ENCODE measurements at regions not wholly inside any gene's neighbourhood (a gene's known extent, or its start where the extent isn't known, plus 50 kb on each side); places are given as distances from the start of the nearest gene placed in this dataset.
"Not testable (repeated sequence)": the region's sequence is repeated elsewhere in the genome, so short reads cannot be mapped to it uniquely, and the experiment has no call there.

DNA sequence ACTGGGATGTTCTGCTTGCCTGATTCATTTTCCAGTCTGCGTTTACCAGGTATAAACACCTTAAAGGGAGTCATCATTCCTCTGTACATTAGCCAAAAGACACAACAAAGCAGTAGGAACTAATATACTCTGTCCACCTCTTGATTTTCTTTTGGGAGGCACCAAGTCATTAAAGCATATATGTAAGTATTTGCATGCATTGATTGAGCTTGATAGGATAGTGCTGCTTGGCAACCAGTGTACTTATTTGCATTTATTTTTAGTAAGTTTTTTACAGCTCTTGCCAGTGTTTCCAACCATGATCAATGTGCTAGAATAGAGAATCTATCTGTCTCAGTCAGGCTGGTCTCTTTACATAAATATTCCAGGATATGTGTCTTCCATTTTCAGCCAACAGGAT is 353.3 kb upstream of the SEMA3C start:
- H3K4me3 ChIP-seq (ENCODE audit: low read depth, low read length): no peak overlapping the region
- TF ChIP-seq, protein P1, sequence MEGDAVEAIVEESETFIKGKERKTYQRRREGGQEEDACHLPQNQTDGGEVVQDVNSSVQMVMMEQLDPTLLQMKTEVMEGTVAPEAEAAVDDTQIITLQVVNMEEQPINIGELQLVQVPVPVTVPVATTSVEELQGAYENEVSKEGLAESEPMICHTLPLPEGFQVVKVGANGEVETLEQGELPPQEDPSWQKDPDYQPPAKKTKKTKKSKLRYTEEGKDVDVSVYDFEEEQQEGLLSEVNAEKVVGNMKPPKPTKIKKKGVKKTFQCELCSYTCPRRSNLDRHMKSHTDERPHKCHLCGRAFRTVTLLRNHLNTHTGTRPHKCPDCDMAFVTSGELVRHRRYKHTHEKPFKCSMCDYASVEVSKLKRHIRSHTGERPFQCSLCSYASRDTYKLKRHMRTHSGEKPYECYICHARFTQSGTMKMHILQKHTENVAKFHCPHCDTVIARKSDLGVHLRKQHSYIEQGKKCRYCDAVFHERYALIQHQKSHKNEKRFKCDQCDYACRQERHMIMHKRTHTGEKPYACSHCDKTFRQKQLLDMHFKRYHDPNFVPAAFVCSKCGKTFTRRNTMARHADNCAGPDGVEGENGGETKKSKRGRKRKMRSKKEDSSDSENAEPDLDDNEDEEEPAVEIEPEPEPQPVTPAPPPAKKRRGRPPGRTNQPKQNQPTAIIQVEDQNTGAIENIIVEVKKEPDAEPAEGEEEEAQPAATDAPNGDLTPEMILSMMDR (IDR thresholded peaks at IDR 0.05; ENCODE audit: insufficient read depth, low read length): no peak
- no peak for DNase-seq (ENCODE audit: low read depth)

DNA sequence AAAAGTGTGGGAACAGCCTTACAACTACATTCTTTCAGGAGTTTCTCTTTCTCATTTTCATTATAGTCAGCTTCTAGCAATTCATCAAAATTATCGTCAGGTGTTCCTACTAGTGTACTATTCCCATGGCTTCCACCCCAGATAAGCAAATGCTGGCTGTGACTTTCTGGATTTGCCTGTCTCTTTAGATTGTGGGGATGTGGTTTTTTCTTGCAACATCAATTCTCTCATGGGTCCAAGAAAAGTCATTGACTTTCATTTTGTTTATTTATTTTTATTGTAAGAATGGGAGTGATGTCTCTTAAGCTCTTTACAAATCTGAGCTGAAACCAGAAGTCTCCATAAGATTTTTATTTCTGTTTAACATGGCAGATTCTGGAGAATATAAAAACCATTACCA is 349.7 kb upstream of the SEMA3C start:
- TF ChIP-seq, protein P1 (IDR thresholded peaks at IDR 0.05; ENCODE audit: insufficient read depth, low read length): no peak
- peak; percentile 63 for DNase-seq (ENCODE audit: low read depth)
- H3K4me3 ChIP-seq (ENCODE audit: low read depth, low read length): no peak overlapping the region

DNA sequence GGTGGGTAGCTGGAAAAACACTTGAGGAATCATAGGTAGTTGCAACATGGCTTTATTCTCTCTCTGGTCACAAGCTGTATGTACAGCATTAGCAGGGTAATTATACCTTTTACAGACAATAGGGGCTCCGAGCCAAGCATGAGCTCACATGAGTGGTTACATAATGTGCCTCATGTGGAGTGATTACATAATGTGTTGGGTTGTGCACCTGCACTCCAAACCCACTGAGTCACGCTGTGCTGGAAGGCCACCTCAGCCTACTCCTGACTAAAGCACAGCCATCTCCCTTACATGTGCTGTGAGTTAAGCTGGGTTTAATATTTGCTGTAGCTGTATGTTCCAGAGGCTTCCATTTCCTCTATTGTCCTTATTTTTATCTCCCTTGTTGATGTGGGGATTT is 348.7 kb upstream of the SEMA3C start:
- TF ChIP-seq, protein P1 (IDR thresholded peaks at IDR 0.05; ENCODE audit: insufficient read depth, low read length): no peak
- no peak overlapping the region for H3K4me3 ChIP-seq (ENCODE audit: low read depth, low read length)
- peak; percentile 42 for DNase-seq (ENCODE audit: low read depth)

DNA sequence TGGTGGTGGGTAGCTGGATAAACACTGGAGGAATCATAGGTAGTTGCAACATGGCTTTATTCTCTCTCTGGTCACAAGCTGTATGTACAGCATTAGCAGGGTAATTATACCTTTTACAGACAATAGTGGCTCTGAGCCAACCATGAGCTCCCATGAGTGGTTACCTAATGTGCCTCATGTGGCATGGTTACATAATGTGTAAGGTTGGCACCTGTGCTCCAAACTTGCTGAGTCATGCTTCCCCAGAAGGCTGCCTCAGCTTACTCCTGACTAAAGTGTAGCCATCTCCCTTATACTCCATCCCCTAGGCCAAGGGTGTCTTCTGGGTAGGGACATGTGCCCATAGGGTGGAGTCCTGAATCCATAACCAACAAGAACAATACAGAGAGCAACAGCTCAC is 345.3 kb upstream of the SEMA3C start:
- TF ChIP-seq, protein P1 (IDR thresholded peaks at IDR 0.05; ENCODE audit: insufficient read depth, low read length): no peak
- DNase-seq (ENCODE audit: low read depth): no peak

DNA sequence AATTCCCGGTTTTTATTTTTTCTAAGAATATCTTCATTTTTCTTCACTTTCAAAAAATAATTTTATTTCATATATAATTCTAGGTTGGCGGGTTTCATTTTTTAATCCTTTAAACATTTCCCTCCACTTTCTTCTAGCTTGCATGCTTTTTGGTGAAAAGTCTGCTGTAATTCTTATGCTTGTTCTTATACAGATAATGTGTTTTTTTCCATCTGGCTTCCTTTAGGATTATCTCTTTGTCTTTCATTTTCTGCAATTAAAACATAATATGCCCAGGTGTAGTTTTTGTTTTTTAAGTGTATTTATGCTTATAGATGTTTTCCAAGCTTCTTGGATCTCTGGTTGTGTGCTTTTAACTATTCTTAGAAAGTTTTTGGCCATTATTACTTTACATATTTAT is 341.3 kb upstream of the SEMA3C start:
- H3K4me3 ChIP-seq (ENCODE audit: low read depth, low read length): no peak overlapping the region
- no peak for DNase-seq (ENCODE audit: low read depth)
- TF ChIP-seq, protein P1 (IDR thresholded peaks at IDR 0.05; ENCODE audit: insufficient read depth, low read length): no peak

More for the DNA sequence above, 345.3 kb upstream of the SEMA3C start:
- no peak overlapping the region for H3K4me3 ChIP-seq (ENCODE audit: low read depth, low read length)

DNA sequence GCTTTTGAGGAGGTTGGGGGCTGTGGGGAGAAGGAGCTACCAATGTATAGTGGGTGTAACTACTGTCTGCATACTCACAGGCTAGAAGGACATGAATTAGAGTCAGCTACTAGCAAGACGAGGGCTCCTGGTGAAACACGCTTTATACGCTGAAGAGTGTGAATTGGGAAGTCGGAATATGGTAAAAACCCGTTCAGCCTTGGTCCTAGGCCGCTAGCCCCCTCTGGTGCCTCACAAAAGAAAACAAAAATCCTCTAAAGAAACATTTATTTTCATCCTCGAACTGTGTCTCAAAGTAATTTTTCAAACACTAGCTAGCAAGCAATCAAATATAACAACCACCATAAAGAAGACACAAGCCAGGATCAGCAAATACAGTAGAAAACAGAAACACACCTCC is 338.1 kb upstream of the SEMA3C start:
- TF ChIP-seq, protein P1 (IDR thresholded peaks at IDR 0.05; ENCODE audit: insufficient read depth, low read length): peak; percentile 42
- peak; percentile 58 for DNase-seq (ENCODE audit: low read depth)
- no peak overlapping the region for H3K4me3 ChIP-seq (ENCODE audit: low read depth, low read length)

DNA sequence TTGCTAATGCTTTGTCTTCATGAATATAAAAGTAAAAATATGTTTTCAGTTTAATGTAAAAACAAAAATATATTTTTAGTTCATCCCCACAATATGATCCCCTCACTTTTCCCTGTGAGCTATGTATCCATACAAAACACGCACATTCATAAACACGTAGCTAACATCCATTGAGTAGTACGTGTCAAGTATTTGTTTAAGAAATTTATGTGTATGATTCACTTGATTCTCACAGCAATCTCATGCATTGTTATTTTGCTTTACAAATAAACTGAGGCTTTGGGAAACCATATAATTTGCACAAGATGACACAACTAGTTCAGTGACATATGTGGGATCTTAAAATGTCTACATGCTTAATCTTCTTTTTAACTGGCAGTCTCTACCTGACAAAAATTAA is 329.6 kb upstream of the SEMA3C start:
- no peak overlapping the region for H3K4me3 ChIP-seq (ENCODE audit: low read depth, low read length)
- DNase-seq (ENCODE audit: low read depth): no peak
- TF ChIP-seq, protein P1 (IDR thresholded peaks at IDR 0.05; ENCODE audit: insufficient read depth, low read length): no peak

DNA sequence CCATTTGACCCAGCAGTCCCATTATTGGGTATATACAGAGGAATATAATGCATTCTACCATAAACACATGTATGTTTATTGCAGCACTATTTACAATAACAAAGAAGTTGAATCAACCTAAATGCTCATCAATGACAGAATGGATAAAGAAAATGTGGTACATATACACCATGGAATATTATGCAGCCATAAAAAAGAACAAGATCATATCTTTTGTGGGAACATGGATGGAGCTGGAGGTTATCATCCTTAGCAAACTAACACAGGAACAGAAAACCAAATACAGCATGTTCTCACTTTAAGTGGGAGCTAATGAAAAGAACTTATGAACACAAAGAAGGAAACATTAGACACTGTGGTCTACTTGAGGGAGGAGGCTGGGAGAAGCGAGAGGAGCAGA is 328.5 kb upstream of the SEMA3C start:
- H3K4me3 ChIP-seq (ENCODE audit: low read depth, low read length); DNase-seq (ENCODE audit: low read depth): not testable (repeated sequence)
